Glutamatergic neuron (in vitro differentiated cells): ENCODE measurements at regions not wholly inside any gene's neighbourhood (a gene's known extent, or its start where the extent isn't known, plus 50 kb on each side); places are given as distances from the start of the nearest gene placed in this dataset.

ENCODE experiments used
- DNase-seq: peaks from one replicate; pipeline ENCODE4 v3.0.0; 2022
- H3K27ac Mint-ChIP-seq: one replicate; pipeline ENCODE4 v1.8.0; 2020; ENCODE audit warnings: mild to moderate bottlenecking, mixed read lengths, inconsistent platforms; ENCODE audit not compliant: unreplicated experiment
- H3K27me3 Mint-ChIP-seq: one replicate; pipeline ENCODE4 v1.8.0; 2020; ENCODE audit warnings: mild to moderate bottlenecking, moderate library complexity, mixed read lengths, inconsistent platforms; ENCODE audit not compliant: unreplicated experiment
- H3K36me3 Mint-ChIP-seq: one replicate; pipeline ENCODE4 v1.8.0; 2020; ENCODE audit warnings: mild to moderate bottlenecking, mixed read lengths, inconsistent platforms; ENCODE audit not compliant: unreplicated experiment
- H3K4me1 Mint-ChIP-seq: one replicate; pipeline ENCODE4 v1.8.0; 2020; ENCODE audit warnings: mild to moderate bottlenecking, low read depth, mixed read lengths, inconsistent platforms; ENCODE audit not compliant: unreplicated experiment
- H3K4me3 Mint-ChIP-seq: one replicate; pipeline ENCODE4 v1.8.0; 2020; ENCODE audit warnings: mild to moderate bottlenecking, mixed read lengths, inconsistent platforms; ENCODE audit not compliant: unreplicated experiment
- H3K9me3 Mint-ChIP-seq: one replicate; pipeline ENCODE4 v1.8.0; 2020; ENCODE audit warnings: mild to moderate bottlenecking, moderate library complexity, mixed read lengths, inconsistent platforms; ENCODE audit not compliant: unreplicated experiment
- CTCF ChIP-seq: fragments of 200-600 bp; sonication (generic); IDR thresholded peaks from one replicate; pipeline ENCODE4 v1.5.0; 2021; ENCODE audit not compliant: partially characterized antibody, unreplicated experiment

GRCh38 chr22:27149921-27150543 lies 492.6 kb downstream of the MIAT start:
- Mint-ChIP-seq H3K9me3 (no peaks in the 10 kb centered on the region), H3K27me3 (no peaks in the 10 kb centered on the region), H3K36me3 (peaks cover 15% of the 10 kb centered on the region), H3K4me3 (no peak overlapping the region), H3K27ac (no peak overlapping the region), H3K4me1 (no peaks in the 10 kb centered on the region)
- TF ChIP-seq CTCF: no peak
- no peak for DNase-seq

- H3K4me3 Mint-ChIP-seq: no peak overlapping the region
- H3K9me3 Mint-ChIP-seq: no peaks in the 10 kb centered on the region
- no peaks in the 10 kb centered on the region for H3K27me3 Mint-ChIP-seq
- peaks cover 15% of the 10 kb centered on the region for H3K36me3 Mint-ChIP-seq
- H3K27ac Mint-ChIP-seq: no peak overlapping the region
- H3K4me1 Mint-ChIP-seq: no peaks in the 10 kb centered on the region
- DNase-seq: no peak
- TF ChIP-seq CTCF: no peak
Observed at GRCh38 chr22:27150544-27150941, 493.2 kb downstream of the MIAT start.

GRCh38 chr22:27151407-27151806 lies 494.0 kb downstream of the MIAT start:
- H3K4me1 Mint-ChIP-seq: no peaks in the 10 kb centered on the region
- H3K27me3 Mint-ChIP-seq: no peaks in the 10 kb centered on the region
- H3K9me3 Mint-ChIP-seq: no peaks in the 10 kb centered on the region
- H3K27ac Mint-ChIP-seq: no peak overlapping the region
- no peak overlapping the region for H3K4me3 Mint-ChIP-seq
- no peak for TF ChIP-seq CTCF
- DNase-seq: no peak
- H3K36me3 Mint-ChIP-seq: peaks cover 15% of the 10 kb centered on the region

- H3K27ac Mint-ChIP-seq: no peak overlapping the region
- no peak for DNase-seq
- TF ChIP-seq CTCF: no peak
- no peaks in the 10 kb centered on the region for H3K9me3 Mint-ChIP-seq
- H3K4me1 Mint-ChIP-seq: no peaks in the 10 kb centered on the region
- H3K4me3 Mint-ChIP-seq: no peak overlapping the region
- H3K36me3 Mint-ChIP-seq: peaks cover 15% of the 10 kb centered on the region
- no peaks in the 10 kb centered on the region for H3K27me3 Mint-ChIP-seq
Observed at GRCh38 chr22:27152033-27152432, 494.6 kb downstream of the MIAT start.

GRCh38 chr22:27152883-27153282 lies 495.5 kb downstream of the MIAT start:
- Mint-ChIP-seq H3K36me3 (peaks cover 15% of the 10 kb centered on the region), H3K9me3 (no peaks in the 10 kb centered on the region), H3K4me3 (no peak overlapping the region), H3K4me1 (no peaks in the 10 kb centered on the region), H3K27me3 (no peaks in the 10 kb centered on the region), H3K27ac (no peak overlapping the region)
- TF ChIP-seq CTCF: no peak
- DNase-seq: no peak
